Esophagus squamous epithelium (tissue), 5 donors: ENCODE measurements at regions not wholly inside any gene's neighbourhood (a gene's known extent, or its start where the extent isn't known, plus 50 kb on each side); places are given as distances from the start of the nearest gene placed in this dataset.

Experiments used
- DNase-seq: peaks from one replicate; lab custom pipeline; 2025; lab: John Stamatoyannopoulos, UW
- H3K27ac ChIP-seq, 4 donors: fragments of 200-600 bp; sonication (generic); one replicate each; pipeline ENCODE4 v1.5.1; 2016 to 2019; ENCODE audit warnings: mild to moderate bottlenecking in 1 of 4
- H3K27me3 ChIP-seq, 4 donors: fragments of 200-600 bp; sonication (generic); 1 replicate in 3 of 4; 2 replicates in 1 of 4; pipeline versions ENCODE4 v1.5.1 to v1.6.0; 2017 to 2021; ENCODE audit warnings: antibody characterized with exemption in 1 of 4
- H3K36me3 ChIP-seq, 3 donors: fragments of 200-600 bp; sonication (generic); one replicate each; pipeline ENCODE4 v1.5.1; 2016 to 2019
- H3K4me1 ChIP-seq, 3 donors: fragments of 200-600 bp; sonication (generic); one replicate each; pipeline ENCODE4 v1.5.1; 2017 to 2019
- H3K4me3 ChIP-seq, 4 donors: fragments of 200-600 bp; sonication (generic); 1 replicate in 3 of 4; 2 replicates in 1 of 4; pipeline ENCODE4 v1.5.1; 2016 to 2019; ENCODE audit warnings: mild to moderate bottlenecking in 2 of 4, moderate library complexity in 1 of 4
- H3K9me3 ChIP-seq, 3 donors: fragments of 200-600 bp; sonication (generic); one replicate each; pipeline ENCODE4 v1.5.1; 2016 to 2019
- CTCF ChIP-seq, 6 experiments: fragments of 450-650 bp in 4 of 6; fragments of 200-600 bp in 2 of 6; sonication (generic) in 2 of 6; IDR thresholded peaks; one replicate each; pipeline ENCODE4 v1.5.1; 2016 to 2019; ENCODE audit warnings: antibody characterized with exemption in 6 of 6, mild to moderate bottlenecking in 4 of 6, moderate library complexity in 4 of 6
- POLR2A ChIP-seq, 4 donors: fragments of 450-650 bp; IDR thresholded peaks; one replicate each; pipeline ENCODE4 v1.6.1; 2017; ENCODE audit warnings: antibody characterized with exemption in 4 of 4, mild to moderate bottlenecking in 4 of 4, moderate library complexity in 3 of 4
- WGBS, 2 donors: methylation state at CpG; one replicate each; pipeline ENCODE4 v1.1.5; 2018; 5-methylcytosine and 5-hydroxymethylcytosine counted together
- intact Hi-C: fragments of 100-400 bp; cut with DNase I; formaldehyde crosslinking; loops from one replicate; pipeline ENCODE4 v1.15.0; 2022
- donor health status: DM: yes; HTN: yes; CAD: no.

DNA sequence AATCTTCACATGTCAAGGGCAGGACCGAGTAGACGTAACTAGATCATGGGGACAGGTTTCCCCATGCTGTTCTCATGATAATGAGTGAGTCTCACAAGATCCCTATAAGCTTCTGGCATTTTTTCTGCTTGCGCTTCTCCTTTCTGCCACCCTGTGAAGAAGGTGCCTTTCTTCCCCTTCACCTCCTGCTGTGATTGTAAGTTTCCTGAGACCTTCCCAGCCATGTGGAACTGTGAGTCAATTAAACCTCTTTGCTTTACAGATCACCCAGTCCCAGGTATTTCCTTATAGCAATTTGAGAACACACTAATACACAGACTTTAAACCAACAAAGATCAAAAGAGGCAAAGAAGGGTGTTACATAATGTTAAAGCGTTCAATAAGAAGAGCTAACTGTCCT is 156.6 kb upstream of the UBE2E2 start:
- H3K9me3 ChIP-seq, result no peaks in the 10 kb centered on the region
- intact Hi-C loops, result no loop called here
- H3K4me1 ChIP-seq, result peaks cover 0 to 3% (median 0%) of the 10 kb centered on the region in 3 donors
- TF ChIP-seq POLR2A (IDR thresholded peaks at IDR 0.05), result no peak
- no peak for DNase-seq
- H3K27ac ChIP-seq, result no peak overlapping the region
- no peak overlapping the region for H3K4me3 ChIP-seq
- WGBS, 2 donors, result 70 to 75% methylated on average over 4 of the region's 4 CpGs
- no peaks in the 10 kb centered on the region for H3K27me3 ChIP-seq
- H3K36me3 ChIP-seq, result no peaks in the 10 kb centered on the region

GRCh38 chr3:23051240-23052140 is 151.6 kb upstream of the UBE2E2 start:
- 47 to 61% methylated on average over 4 of the region's 4 CpGs for WGBS, 2 donors
- Histone ChIP-seq H3K27me3 (no peaks in the 10 kb centered on the region), H3K36me3 (no peaks in the 10 kb centered on the region), H3K4me1 (no peaks in the 10 kb centered on the region), H3K27ac (no peak overlapping the region), H3K9me3 (no peaks in the 10 kb centered on the region), H3K4me3 (no peak overlapping the region)
- intact Hi-C loops, result no loop called here
- DNase-seq, result no peak
- TF ChIP-seq CTCF (IDR thresholded peaks at IDR 0.05), result no peak

GRCh38 chr3:23052208-23052607 is 150.9 kb upstream of the UBE2E2 start:
- WGBS, 2 donors, result 70 to 71% methylated on average over 1 of the region's 1 CpG
- intact Hi-C loops, result no loop called here
- Histone ChIP-seq H3K27ac (no peak overlapping the region), H3K9me3 (no peaks in the 10 kb centered on the region), H3K4me3 (no peak overlapping the region), H3K4me1 (no peaks in the 10 kb centered on the region), H3K27me3 (no peaks in the 10 kb centered on the region), H3K36me3 (no peaks in the 10 kb centered on the region)
- DNase-seq, result no peak
- no peak for TF ChIP-seq POLR2A (IDR thresholded peaks at IDR 0.05)
- no peak for TF ChIP-seq CTCF (IDR thresholded peaks at IDR 0.05)

GRCh38 chr3:23052620-23053019 is 150.5 kb upstream of the UBE2E2 start:
- 78 to 86% methylated on average over 3 to 7 of the region's 7 CpGs for WGBS, 2 donors
- no peaks in the 10 kb centered on the region for H3K4me1 ChIP-seq
- no peaks in the 10 kb centered on the region for H3K36me3 ChIP-seq
- intact Hi-C loops, result no loop called here
- TF ChIP-seq POLR2A (IDR thresholded peaks at IDR 0.05) (no peak), CTCF (IDR thresholded peaks at IDR 0.05) (no peak)
- no peak overlapping the region for H3K27ac ChIP-seq
- H3K9me3 ChIP-seq, result no peaks in the 10 kb centered on the region
- no peak overlapping the region for H3K4me3 ChIP-seq
- DNase-seq, result no peak
- H3K27me3 ChIP-seq, result no peaks in the 10 kb centered on the region

- DNase-seq, result no peak
- no peaks in the 10 kb centered on the region for H3K4me1 ChIP-seq
- H3K9me3 ChIP-seq, result no peaks in the 10 kb centered on the region
- no peaks in the 10 kb centered on the region for H3K27me3 ChIP-seq
- TF ChIP-seq CTCF (IDR thresholded peaks at IDR 0.05), result no peak
- TF ChIP-seq POLR2A (IDR thresholded peaks at IDR 0.05), result no peak
- H3K36me3 ChIP-seq, result no peaks in the 10 kb centered on the region
- H3K4me3 ChIP-seq, result no peak overlapping the region
- 57 to 63% methylated on average over 2 of the region's 2 CpGs for WGBS, 2 donors
- intact Hi-C loops, result no loop called here
- H3K27ac ChIP-seq, result no peak overlapping the region
These were observed 147.3 kb upstream of the UBE2E2 start for GRCh38 chr3:23055733-23056376.
